OCI-LY7 (cell line): ENCODE measurements at regions not wholly inside any gene's neighbourhood (a gene's known extent, or its start where the extent isn't known, plus 50 kb on each side); places are given as distances from the start of the nearest gene placed in this dataset.
"Not testable (repeated sequence)": the region's sequence is repeated elsewhere in the genome, so short reads cannot be mapped to it uniquely, and the experiment has no call there.

Source experiments
- BruUV-seq: library from RNA; stranded (reverse); fragments of 400-500 nt; replicated peaks from 2 replicates; lab custom pipeline; 2021; lab: Mats Ljungman, UMichigan
- CTCF ChIA-PET: fragments of 300-600 bp; sonication (Branson Sonifier 250); formaldehyde crosslinking; loops from one replicate; lab custom pipeline; 2022; ENCODE audit warnings: antibody characterized with exemption; ENCODE audit not compliant: unreplicated experiment; lab: Charles Lee
- POLR2A ChIA-PET: fragments of 300-600 bp; sonication (Branson Sonifier 250); formaldehyde crosslinking; loops from one replicate; lab custom pipeline; 2022; ENCODE audit warnings: antibody characterized with exemption; lab: Charles Lee
- DNase-seq: peaks from one replicate; pipeline ENCODE4 v3.0.0-alpha.2; 2015; ENCODE audit warnings: low spot score
- H2AFZ ChIP-seq: fragments of 200-600 bp; sonication (generic), shearing (Covaris generic); 2 replicates; pipeline ENCODE4 v1.6.1; 2014; ENCODE audit warnings: mild to moderate bottlenecking, antibody characterized with exemption, low read length, moderate library complexity
- H3K27ac ChIP-seq: fragments of 200-600 bp; sonication (generic); 2 replicates; pipeline ENCODE4 v1.5.1; 2014; ENCODE audit warnings: mixed run types, low read depth, mild to moderate bottlenecking, moderate library complexity, low read length, inconsistent platforms; ENCODE audit not compliant: poor library complexity, severe bottlenecking
- H3K36me3 ChIP-seq: fragments of 200-600 bp; sonication (generic); 2 replicates; pipeline ENCODE4 v1.6.1; 2014; ENCODE audit warnings: mild to moderate bottlenecking, antibody characterized with exemption, low read length, moderate library complexity, mixed read lengths; ENCODE audit not compliant: insufficient read depth
- H3K4me1 ChIP-seq: fragments of 200-600 bp; sonication (generic); 2 replicates; pipeline ENCODE4 v1.5.1; 2014; ENCODE audit warnings: mild to moderate bottlenecking, low read length; ENCODE audit not compliant: insufficient read depth, poor library complexity, severe bottlenecking
- H3K4me2 ChIP-seq: fragments of 200-600 bp; sonication (generic); 2 replicates; pipeline ENCODE4 v1.6.1; 2014; ENCODE audit warnings: mild to moderate bottlenecking, low read length
- H3K4me3 ChIP-seq: fragments of 200-600 bp; sonication (generic); 2 replicates; pipeline ENCODE4 v1.5.1; 2014; ENCODE audit warnings: mild to moderate bottlenecking, low read depth, low read length; ENCODE audit not compliant: poor library complexity, severe bottlenecking
- H3K79me2 ChIP-seq: fragments of 200-600 bp; sonication (generic); 2 replicates; pipeline ENCODE4 v1.6.1; 2016; ENCODE audit warnings: low read depth, mild to moderate bottlenecking, low read length, moderate library complexity, mixed read lengths; ENCODE audit not compliant: insufficient read depth
- H3K9me2 ChIP-seq: fragments of 200-600 bp; sonication (generic); 2 replicates; pipeline ENCODE4 v1.6.1; 2016; ENCODE audit warnings: mild to moderate bottlenecking, low read length, mixed read lengths; ENCODE audit not compliant: insufficient read depth
- H3K9me3 ChIP-seq: fragments of 200-600 bp; sonication (generic); 2 replicates; pipeline ENCODE4 v1.6.1; 2014; ENCODE audit warnings: mild to moderate bottlenecking, mixed run types, low read length, mixed read lengths
- H4K20me1 ChIP-seq: fragments of 200-600 bp; sonication (generic); 2 replicates; pipeline ENCODE4 v1.6.1; 2014; ENCODE audit warnings: mild to moderate bottlenecking, antibody characterized with exemption, low read length, moderate library complexity, mixed read lengths; ENCODE audit not compliant: insufficient read depth
- CTCF ChIP-seq: fragments of 200-600 bp; sonication (generic); conservative IDR thresholded peaks from 2 replicates; pipeline ENCODE4 v1.5.1; 2014; ENCODE audit warnings: mild to moderate bottlenecking, antibody characterized with exemption, low read length, moderate library complexity, mixed read lengths
- EZH2phosphoT487 ChIP-seq: fragments of 200-600 bp; sonication (generic); IDR thresholded peaks from 2 replicates; pipeline ENCODE4 v1.6.1; 2018; ENCODE audit warnings: low read depth, borderline replicate concordance, mild to moderate bottlenecking, mixed run types, antibody characterized with exemption, low read length, moderate library complexity, mixed read lengths
- intact Hi-C: fragments of 100-400 bp; cut with micrococcal nuclease; formaldehyde crosslinking; loops from one replicate; pipeline ENCODE4 v1.10.0; 2022; ENCODE audit not compliant: unreplicated experiment

- intact Hi-C loops, H3K27ac ChIP-seq, H2AFZ ChIP-seq: not testable (repeated sequence)
These were observed 124.3 kb downstream of the PTCHD1 start for GRCh38 chrX:23458957-23459356.

GRCh38 chrX:23465105-23465791 is 130.6 kb downstream of the PTCHD1 start:
- Histone ChIP-seq H3K4me3 (no peak overlapping the region), H2AFZ (no peak overlapping the region), H3K27ac (no peak overlapping the region), H4K20me1 (no peaks in the 10 kb centered on the region), H3K9me3 (no peaks in the 10 kb centered on the region), H3K4me2 (no peak overlapping the region), H3K9me2 (no peaks in the 10 kb centered on the region), H3K79me2 (no peaks in the 10 kb centered on the region), H3K36me3 (no peaks in the 10 kb centered on the region), H3K4me1 (no peaks in the 10 kb centered on the region)
- POLR2A ChIA-PET: no interaction called here
- no peak for DNase-seq
- no TSS peak for BruUV-seq
- intact Hi-C loops: no loop called here
- no peak for TF ChIP-seq CTCF
- TF ChIP-seq EZH2phosphoT487: no peak
- CTCF ChIA-PET: no interaction called here

More at GRCh38 chrX:23458957-23459356, 124.3 kb downstream of the PTCHD1 start:
- H3K9me2 ChIP-seq, H4K20me1 ChIP-seq, H3K36me3 ChIP-seq, POLR2A ChIA-PET, CTCF ChIA-PET, H3K4me2 ChIP-seq, H3K4me1 ChIP-seq, H3K9me3 ChIP-seq, DNase-seq, BruUV-seq, H3K4me3 ChIP-seq, H3K79me2 ChIP-seq: not testable (repeated sequence)

GRCh38 chrX:23465985-23466384 is 131.3 kb downstream of the PTCHD1 start:
- Histone ChIP-seq H3K27ac (no peak overlapping the region), H3K4me2 (no peak overlapping the region), H3K79me2 (no peaks in the 10 kb centered on the region), H3K9me3 (no peaks in the 10 kb centered on the region), H3K9me2 (no peaks in the 10 kb centered on the region), H3K4me1 (no peaks in the 10 kb centered on the region), H2AFZ (no peak overlapping the region), H3K36me3 (no peaks in the 10 kb centered on the region), H3K4me3 (no peak overlapping the region), H4K20me1 (no peaks in the 10 kb centered on the region)
- ChIA-PET CTCF (no interaction called here), POLR2A (no interaction called here)
- TF ChIP-seq CTCF: no peak
- TF ChIP-seq EZH2phosphoT487: no peak
- no TSS peak for BruUV-seq
- intact Hi-C loops: no loop called here
- no peak for DNase-seq
